DOHH2 (cell line): ENCODE measurements at regions not wholly inside any gene's neighbourhood (a gene's known extent, or its start where the extent isn't known, plus 50 kb on each side); places are given as distances from the start of the nearest gene placed in this dataset.

ENCODE experiments used
- H3F3A ChIP-seq: fragments of 200-600 bp; sonication (generic), shearing (Covaris generic); 2 replicates; pipeline ENCODE4 v1.6.0; 2016; ENCODE audit warnings: antibody characterized with exemption, mild to moderate bottlenecking; ENCODE audit not compliant: control insufficient read depth, insufficient read depth
- H3K27ac ChIP-seq: fragments of 200-600 bp; sonication (generic); 2 replicates; pipeline ENCODE4 v1.5.1; 2014; ENCODE audit warnings: low read depth, mild to moderate bottlenecking, low read length, moderate library complexity
- H3K27me3 ChIP-seq: fragments of 200-600 bp; sonication (generic); 2 replicates; pipeline ENCODE4 v1.6.1; 2014; ENCODE audit warnings: mild to moderate bottlenecking, low read length, mixed read lengths; ENCODE audit not compliant: control insufficient read depth
- H3K36me3 ChIP-seq: fragments of 200-600 bp; sonication (generic); 2 replicates; pipeline ENCODE4 v1.6.1; 2014; ENCODE audit warnings: mild to moderate bottlenecking, low read length, moderate library complexity, mixed read lengths; ENCODE audit not compliant: control insufficient read depth
- H3K4me1 ChIP-seq: fragments of 200-600 bp; sonication (generic); 2 replicates; pipeline ENCODE4 v1.6.1; 2014; ENCODE audit warnings: mild to moderate bottlenecking, low read length, mixed read lengths; ENCODE audit not compliant: control insufficient read depth
- H3K4me2 ChIP-seq: fragments of 200-600 bp; sonication (generic); 2 replicates; pipeline ENCODE4 v1.6.0; 2014; ENCODE audit warnings: mild to moderate bottlenecking, low read length, moderate library complexity
- H3K4me3 ChIP-seq: fragments of 200-600 bp; sonication (generic); 2 replicates; pipeline ENCODE4 v1.5.1; 2014; ENCODE audit warnings: mild to moderate bottlenecking, low read length, mixed read lengths
- H3K79me2 ChIP-seq: fragments of 200-600 bp; sonication (generic); 2 replicates; pipeline ENCODE4 v1.6.1; 2014; ENCODE audit warnings: mild to moderate bottlenecking, low read length, mixed read lengths; ENCODE audit not compliant: control insufficient read depth
- H3K9me2 ChIP-seq: fragments of 200-600 bp; sonication (generic); replicated peaks from 2 replicates; pipeline ENCODE4 v1.6.1; 2014; ENCODE audit warnings: mild to moderate bottlenecking, low read length, mixed read lengths; ENCODE audit not compliant: control insufficient read depth
- H3K9me3 ChIP-seq: fragments of 200-600 bp; sonication (generic); 2 replicates; pipeline ENCODE4 v1.6.1; 2014; ENCODE audit warnings: antibody characterized with exemption, low read length, mixed read lengths; ENCODE audit not compliant: control insufficient read depth, insufficient read depth
- H4K20me1 ChIP-seq: fragments of 200-600 bp; sonication (generic); 2 replicates; pipeline ENCODE4 v1.6.0; 2014; ENCODE audit warnings: low read depth, mild to moderate bottlenecking, antibody characterized with exemption, low read length, moderate library complexity; ENCODE audit not compliant: control insufficient read depth, insufficient read depth
- CTCF ChIP-seq: fragments of 200-600 bp; sonication (generic); IDR thresholded peaks from one replicate; pipeline ENCODE4 v1.5.1; 2014; ENCODE audit warnings: antibody characterized with exemption, mild to moderate bottlenecking, low read depth, low read length; ENCODE audit not compliant: poor library complexity, severe bottlenecking
- EZH2phosphoT487 ChIP-seq: fragments of 200-600 bp; sonication (generic); IDR thresholded peaks from 2 replicates; pipeline ENCODE4 v1.6.1; 2017; ENCODE audit warnings: borderline replicate concordance, mild to moderate bottlenecking, antibody characterized with exemption, low read length, moderate library complexity, mixed read lengths

GRCh38 chr5:158010831-158011230, 151.9 kb upstream of the CLINT1 start:
- no peak overlapping the region for H3K4me2 ChIP-seq
- H3K9me2 ChIP-seq, result no peaks in the 10 kb centered on the region
- TF ChIP-seq CTCF (no peak), EZH2phosphoT487 (no peak)
- H3K4me1 ChIP-seq, result no peaks in the 10 kb centered on the region
- H3K36me3 ChIP-seq, result no peaks in the 10 kb centered on the region
- H3K9me3 ChIP-seq, result no peaks in the 10 kb centered on the region
- H3K27ac ChIP-seq, result no peak overlapping the region
- no peak overlapping the region for H3K4me3 ChIP-seq
- H3K27me3 ChIP-seq, result peaks cover 11% of the 10 kb centered on the region
- no peaks in the 10 kb centered on the region for H3F3A ChIP-seq
- no peaks in the 10 kb centered on the region for H4K20me1 ChIP-seq
- no peaks in the 10 kb centered on the region for H3K79me2 ChIP-seq

GRCh38 chr5:158007336-158007735, 148.4 kb upstream of the CLINT1 start:
- Histone ChIP-seq H3K9me2 (no peaks in the 10 kb centered on the region), H3K36me3 (no peaks in the 10 kb centered on the region), H3F3A (no peaks in the 10 kb centered on the region), H3K4me3 (no peak overlapping the region), H3K4me1 (no peaks in the 10 kb centered on the region), H3K4me2 (no peak overlapping the region), H3K27me3 (no peaks in the 10 kb centered on the region), H3K9me3 (no peaks in the 10 kb centered on the region), H3K79me2 (no peaks in the 10 kb centered on the region), H3K27ac (no peak overlapping the region), H4K20me1 (no peaks in the 10 kb centered on the region)
- no peak for TF ChIP-seq CTCF
- no peak for TF ChIP-seq EZH2phosphoT487

- Histone ChIP-seq H3K27ac (no peak overlapping the region), H3K79me2 (no peaks in the 10 kb centered on the region), H3K27me3 (no peaks in the 10 kb centered on the region), H3K36me3 (no peaks in the 10 kb centered on the region), H3F3A (no peaks in the 10 kb centered on the region), H3K9me3 (no peaks in the 10 kb centered on the region), H3K9me2 (no peaks in the 10 kb centered on the region), H3K4me3 (no peak overlapping the region), H4K20me1 (no peaks in the 10 kb centered on the region), H3K4me2 (no peak overlapping the region), H3K4me1 (no peaks in the 10 kb centered on the region)
- no peak for TF ChIP-seq CTCF
- TF ChIP-seq EZH2phosphoT487, result no peak
Measured at GRCh38 chr5:157999696-158000095, 140.8 kb upstream of the CLINT1 start.

GRCh38 chr5:157997991-157998504, 139.1 kb upstream of the CLINT1 start:
- Histone ChIP-seq H3K4me2 (no peak overlapping the region), H3K27ac (no peak overlapping the region), H3F3A (no peaks in the 10 kb centered on the region), H3K27me3 (no peaks in the 10 kb centered on the region), H3K4me3 (no peak overlapping the region), H4K20me1 (no peaks in the 10 kb centered on the region), H3K4me1 (no peaks in the 10 kb centered on the region), H3K9me3 (no peaks in the 10 kb centered on the region), H3K36me3 (no peaks in the 10 kb centered on the region), H3K9me2 (no peaks in the 10 kb centered on the region), H3K79me2 (no peaks in the 10 kb centered on the region)
- TF ChIP-seq EZH2phosphoT487 (no peak), CTCF (no peak)
